Esophagus (tissue), 2 donors: ENCODE measurements at regions not wholly inside any gene's neighbourhood (a gene's known extent, or its start where the extent isn't known, plus 50 kb on each side); places are given as distances from the start of the nearest gene placed in this dataset.

Experiments
- H3K27ac ChIP-seq, 2 donors: one replicate each; pipeline ENCODE4 v1.5.1; 2013; ENCODE audit warnings: low read depth in 2 of 2, mild to moderate bottlenecking in 2 of 2, inconsistent platforms in 1 of 2, low read length in 1 of 2, moderate library complexity in 1 of 2
- H3K27me3 ChIP-seq, 2 donors: one replicate each; pipeline ENCODE4 v1.6.1; 2013; ENCODE audit warnings: low read length in 2 of 2, control low read depth in 1 of 2, mild to moderate bottlenecking in 1 of 2; ENCODE audit not compliant: insufficient read depth in 2 of 2, control insufficient read depth in 1 of 2
- H3K36me3 ChIP-seq, 2 donors: one replicate each; pipeline ENCODE4 v1.6.1; 2013; ENCODE audit warnings: low read length in 1 of 2; ENCODE audit not compliant: control insufficient read depth in 2 of 2, insufficient read depth in 2 of 2
- H3K4me1 ChIP-seq, 2 donors: one replicate each; pipeline ENCODE4 v1.6.1; 2013; ENCODE audit warnings: low read length in 1 of 2; ENCODE audit not compliant: control insufficient read depth in 2 of 2, insufficient read depth in 2 of 2
- H3K4me3 ChIP-seq, 2 donors: one replicate each; pipeline ENCODE4 v1.5.1; 2013; ENCODE audit warnings: low read length in 2 of 2, mild to moderate bottlenecking in 2 of 2, low read depth in 1 of 2, moderate library complexity in 1 of 2
- H3K9me3 ChIP-seq, 2 donors: one replicate each; pipeline ENCODE4 v1.6.1; 2013; ENCODE audit warnings: mild to moderate bottlenecking in 2 of 2, low read depth in 1 of 2, low read length in 1 of 2, moderate library complexity in 1 of 2; ENCODE audit not compliant: control insufficient read depth in 2 of 2, insufficient read depth in 1 of 2
- whole genome bisulfite sequencing, 2 donors: extraction: QIAGEN DNeasy Blood & Tissue Kit; methylation state at CpG; one replicate each; pipeline ENCODE4 v1.1.7; 2013; 5-methylcytosine and 5-hydroxymethylcytosine counted together
- donor health status: healthy with polysubstance abuse.
- donor health status: Bipolar disorder and iron deficiency.

DNA sequence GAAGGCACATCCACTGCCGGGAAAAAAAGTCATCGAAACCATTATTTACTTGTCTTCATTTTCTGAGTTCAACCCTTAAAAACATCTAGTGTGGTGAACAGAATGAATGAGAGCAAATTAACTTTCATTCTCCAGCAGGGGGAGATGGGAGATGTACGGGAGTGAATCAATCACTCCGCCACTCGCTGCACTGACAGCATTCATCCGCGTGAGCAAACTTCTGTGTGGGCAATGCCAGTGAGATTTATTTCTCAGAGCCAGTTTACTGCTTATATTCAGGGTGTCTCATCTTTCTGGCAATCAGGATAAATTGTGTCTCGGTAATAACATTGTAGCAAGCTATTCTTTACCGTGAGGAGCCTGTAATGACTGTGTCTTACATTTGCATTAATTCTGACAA lies 463.6 kb upstream of the MIS18BP1 start:
- Histone ChIP-seq H3K36me3 (no peaks in the 10 kb centered on the region), H3K9me3 (peaks cover 0 to 6% of the 10 kb centered on the region in 2 donors), H3K27ac (no peak overlapping the region), H3K4me1 (no peaks in the 10 kb centered on the region), H3K4me3 (no peak overlapping the region), H3K27me3 (no peaks in the 10 kb centered on the region)
- 63 to 73% methylated on average over 9 of the region's 9 CpGs for WGBS, 2 donors

GRCh38 chr14:45715946-45716345 lies 462.9 kb upstream of the MIS18BP1 start:
- Histone ChIP-seq H3K4me3 (no peak overlapping the region), H3K4me1 (no peaks in the 10 kb centered on the region), H3K36me3 (no peaks in the 10 kb centered on the region), H3K27ac (no peak overlapping the region), H3K9me3 (peaks cover 0 to 6% of the 10 kb centered on the region in 2 donors), H3K27me3 (no peaks in the 10 kb centered on the region)
- 88 to 94% methylated on average over 1 of the region's 1 CpG for WGBS, 2 donors

- 87 to 93% methylated on average over 4 of the region's 4 CpGs for WGBS, 2 donors
- H3K4me3 ChIP-seq = no peak overlapping the region
- no peaks in the 10 kb centered on the region for H3K27me3 ChIP-seq
- H3K4me1 ChIP-seq = no peaks in the 10 kb centered on the region
- no peak overlapping the region for H3K27ac ChIP-seq
- no peaks in the 10 kb centered on the region for H3K36me3 ChIP-seq
- peaks cover 0 to 2% of the 10 kb centered on the region in 2 donors for H3K9me3 ChIP-seq
Measured at GRCh38 chr14:45709541-45709940, 456.5 kb upstream of the MIS18BP1 start.

DNA sequence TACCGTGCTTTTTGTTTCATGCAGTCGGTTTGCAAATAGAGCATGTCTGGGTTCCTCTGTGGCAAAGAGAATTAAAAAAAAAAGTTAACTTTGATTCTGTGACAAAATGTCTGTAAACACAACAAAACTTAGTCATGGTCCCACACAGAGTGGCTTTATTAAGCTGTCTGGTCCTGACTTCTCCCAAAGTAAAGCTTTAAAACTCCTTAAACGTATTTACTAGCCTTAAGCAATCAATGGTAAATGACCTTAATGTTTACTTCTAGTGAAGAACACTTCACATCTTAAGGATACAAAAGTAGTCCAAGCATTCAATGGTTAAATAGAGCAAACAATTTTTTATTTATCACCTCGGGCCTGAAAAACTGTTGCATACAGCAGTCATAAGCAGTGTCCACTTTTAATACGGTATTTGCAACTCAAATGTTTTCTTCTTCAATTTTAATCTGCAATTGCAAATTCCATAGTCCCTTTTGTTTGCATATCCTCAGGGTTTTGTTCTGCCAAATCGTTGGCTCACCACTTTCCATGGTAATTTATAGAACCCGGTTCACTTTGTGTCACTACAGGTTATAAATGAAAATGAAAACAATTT lies 453.0 kb upstream of the MIS18BP1 start:
- Histone ChIP-seq H3K27ac (no peak overlapping the region), H3K4me1 (no peaks in the 10 kb centered on the region), H3K4me3 (no peak overlapping the region), H3K36me3 (no peaks in the 10 kb centered on the region), H3K27me3 (no peaks in the 10 kb centered on the region), H3K9me3 (no peaks in the 10 kb centered on the region)
- WGBS, 2 donors = 30 to 34% methylated on average over 7 of the region's 7 CpGs

GRCh38 chr14:45699471-45699870 lies 446.5 kb upstream of the MIS18BP1 start:
- Histone ChIP-seq H3K9me3 (no peaks in the 10 kb centered on the region), H3K4me1 (no peaks in the 10 kb centered on the region), H3K36me3 (no peaks in the 10 kb centered on the region), H3K27me3 (no peaks in the 10 kb centered on the region), H3K27ac (no peak overlapping the region), H3K4me3 (no peak overlapping the region)
- 36 to 47% methylated on average over 5 of the region's 5 CpGs for WGBS, 2 donors

GRCh38 chr14:45698462-45699134 lies 445.6 kb upstream of the MIS18BP1 start:
- Histone ChIP-seq H3K9me3 (no peaks in the 10 kb centered on the region), H3K27ac (no peak overlapping the region), H3K4me3 (no peak overlapping the region), H3K27me3 (no peaks in the 10 kb centered on the region), H3K36me3 (no peaks in the 10 kb centered on the region), H3K4me1 (no peaks in the 10 kb centered on the region)
- 43 to 54% methylated on average over 1 of the region's 1 CpG for WGBS, 2 donors

GRCh38 chr14:45686771-45687170 lies 433.8 kb upstream of the MIS18BP1 start:
- H3K27me3 ChIP-seq = no peaks in the 10 kb centered on the region
- no peaks in the 10 kb centered on the region for H3K9me3 ChIP-seq
- no peak overlapping the region for H3K27ac ChIP-seq
- no peak overlapping the region for H3K4me3 ChIP-seq
- 48 to 56% methylated on average over 4 of the region's 4 CpGs for WGBS, 2 donors
- H3K36me3 ChIP-seq = no peaks in the 10 kb centered on the region
- H3K4me1 ChIP-seq = no peaks in the 10 kb centered on the region

DNA sequence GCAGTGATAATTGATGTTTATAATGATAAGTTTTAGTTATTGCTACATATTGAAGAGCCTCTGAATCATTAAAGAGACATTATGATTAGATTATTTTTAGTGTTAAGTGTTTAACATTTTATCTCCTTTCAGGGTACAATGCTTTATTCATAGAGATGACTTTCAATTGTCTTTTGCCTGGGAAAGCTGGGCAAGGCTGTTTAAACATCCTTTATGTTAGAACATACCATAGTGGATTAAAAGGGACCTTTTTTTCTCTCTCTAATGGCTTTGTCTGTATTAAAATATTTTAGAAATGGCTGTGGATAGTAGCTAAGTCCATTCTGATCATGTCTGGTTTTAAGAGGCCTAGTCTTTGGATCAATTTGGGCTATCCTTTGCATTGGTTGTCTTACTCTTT lies 427.5 kb upstream of the MIS18BP1 start:
- Histone ChIP-seq H3K27ac (no peak overlapping the region), H3K27me3 (no peaks in the 10 kb centered on the region), H3K36me3 (no peaks in the 10 kb centered on the region), H3K4me3 (no peak overlapping the region), H3K9me3 (no peaks in the 10 kb centered on the region), H3K4me1 (no peaks in the 10 kb centered on the region)

GRCh38 chr14:45679853-45680252 lies 426.9 kb upstream of the MIS18BP1 start:
- 90 to 91% methylated on average over 1 of the region's 1 CpG for WGBS, 2 donors
- no peaks in the 10 kb centered on the region for H3K4me1 ChIP-seq
- no peak overlapping the region for H3K27ac ChIP-seq
- H3K4me3 ChIP-seq = no peak overlapping the region
- H3K27me3 ChIP-seq = no peaks in the 10 kb centered on the region
- no peaks in the 10 kb centered on the region for H3K36me3 ChIP-seq
- H3K9me3 ChIP-seq = no peaks in the 10 kb centered on the region

GRCh38 chr14:45678163-45678562 lies 425.2 kb upstream of the MIS18BP1 start:
- no peak overlapping the region for H3K4me3 ChIP-seq
- no peaks in the 10 kb centered on the region for H3K36me3 ChIP-seq
- no peaks in the 10 kb centered on the region for H3K9me3 ChIP-seq
- H3K27ac ChIP-seq = no peak overlapping the region
- H3K4me1 ChIP-seq = no peaks in the 10 kb centered on the region
- H3K27me3 ChIP-seq = no peaks in the 10 kb centered on the region
